IMR-90 (cell line): ENCODE measurements at regions not wholly inside any gene's neighbourhood (a gene's known extent, or its start where the extent isn't known, plus 50 kb on each side); places are given as distances from the start of the nearest gene placed in this dataset.
A peak's percentile ranks its signal among the peaks of the same experiment; 100 is the strongest.

Experiments used
- ATAC-seq: fragments of 200-7000 bp; cut with Tn5 transposase; 2 replicates; pipeline ENCODE4 v1.9.1; 2020; ENCODE audit warnings: low read depth, mild to moderate bottlenecking, moderate library complexity
- BruUV-seq: library from RNA; stranded (reverse); fragments of 400-500 nt; replicated peaks from 2 replicates; lab custom pipeline; 2021; lab: Mats Ljungman, UMichigan
- CTCF ChIA-PET: fragments of 300-600 bp; formaldehyde crosslinking; extraction: SDS; loops from one replicate; lab custom pipeline; 2021; ENCODE audit warnings: antibody characterized with exemption; lab: Yijun Ruan, JAX
- POLR2A ChIA-PET: fragments of 300-600 bp; sonication (Branson Sonifier 250); formaldehyde crosslinking; loops from one replicate; lab custom pipeline; 2022; ENCODE audit warnings: antibody characterized with exemption; ENCODE audit not compliant: unreplicated experiment; lab: Charles Lee
- DNase-seq: peaks from one replicate; pipeline ENCODE4 v3.0.0; 2013
- H2AFZ ChIP-seq: replicated peaks from 2 replicates; pipeline ENCODE3; 2013; ENCODE audit warnings: low read length, mild to moderate bottlenecking; ENCODE audit not compliant: poor library complexity
- H2AK5ac ChIP-seq: 2 replicates; pipeline ENCODE4 v1.6.1; 2013; ENCODE audit warnings: low read depth, low read length, inconsistent platforms
- H2AK9ac ChIP-seq: replicated peaks from 2 replicates; pipeline ENCODE3; 2013; ENCODE audit warnings: mild to moderate bottlenecking, low read depth, low read length, moderate library complexity; ENCODE audit not compliant: poor library complexity
- H2BK120ac ChIP-seq: 2 replicates; pipeline ENCODE4 v1.6.1; 2013; ENCODE audit warnings: low read depth, low read length, inconsistent platforms
- H2BK15ac ChIP-seq: 3 replicates; pipeline ENCODE4 v1.6.1; 2013; ENCODE audit warnings: low read depth, low read length, inconsistent platforms
- H2BK20ac ChIP-seq: 2 replicates; pipeline ENCODE4 v1.6.1; 2013; ENCODE audit warnings: low read depth, mild to moderate bottlenecking, inconsistent platforms, low read length, moderate library complexity
- H2BK5ac ChIP-seq: 2 replicates; pipeline ENCODE4 v1.6.1; 2013; ENCODE audit warnings: mild to moderate bottlenecking, low read depth, low read length, inconsistent platforms; ENCODE audit not compliant: poor library complexity, severe bottlenecking
- H3K14ac ChIP-seq: replicated peaks from 2 replicates; pipeline ENCODE4 v1.6.1; 2013; ENCODE audit warnings: low read depth, low read length, inconsistent platforms
- H3K18ac ChIP-seq: 2 replicates; pipeline ENCODE4 v1.6.1; 2013; ENCODE audit warnings: low read depth, low read length, control low read depth
- H3K23ac ChIP-seq: 2 replicates; pipeline ENCODE4 v1.6.1; 2013; ENCODE audit warnings: low read depth, low read length, inconsistent platforms
- H3K27ac ChIP-seq: 2 replicates; pipeline ENCODE4 v1.5.1; 2013; ENCODE audit warnings: mild to moderate bottlenecking, control low read depth, low read length; ENCODE audit not compliant: insufficient read depth
- H3K27me3 ChIP-seq: 2 replicates; pipeline ENCODE4 v1.6.1; 2013; ENCODE audit warnings: low read length; ENCODE audit not compliant: control insufficient read depth, insufficient read depth
- H3K36me3 ChIP-seq: 2 replicates; pipeline ENCODE4 v1.6.1; 2013; ENCODE audit warnings: low read length, mixed read lengths; ENCODE audit not compliant: control insufficient read depth, insufficient read depth
- H3K4ac ChIP-seq: 2 replicates; pipeline ENCODE4 v1.6.1; 2013; ENCODE audit warnings: low read depth, low read length, inconsistent platforms
- H3K4me1 ChIP-seq: 2 replicates; pipeline ENCODE4 v1.6.1; 2013; ENCODE audit warnings: low read length, mixed read lengths; ENCODE audit not compliant: control insufficient read depth, insufficient read depth
- H3K4me2 ChIP-seq: 2 replicates; pipeline ENCODE4 v1.6.1; 2013; ENCODE audit warnings: low read depth, mild to moderate bottlenecking, control low read depth, low read length, moderate library complexity
- H3K4me3 ChIP-seq: 2 replicates; pipeline ENCODE4 v1.5.1; 2013; ENCODE audit warnings: low read depth, mild to moderate bottlenecking, control low read depth, low read length, moderate library complexity; ENCODE audit not compliant: insufficient read depth
- H3K56ac ChIP-seq: 2 replicates; pipeline ENCODE4 v1.6.1; 2013; ENCODE audit warnings: low read length, inconsistent platforms; ENCODE audit not compliant: insufficient read depth; ENCODE audit errors: extremely low read depth
- H3K79me1 ChIP-seq, 2 experiments: 2 replicates each; pipeline ENCODE4 v1.6.1; 2013; ENCODE audit warnings: low read length in 2 of 2, inconsistent platforms in 1 of 2, low read depth in 1 of 2
- H3K9ac ChIP-seq: 2 replicates; pipeline ENCODE4 v1.6.1; 2013; ENCODE audit warnings: low read depth, low read length, control low read depth
- H3K9me1 ChIP-seq: 2 replicates; pipeline ENCODE4 v1.6.1; 2013; ENCODE audit warnings: low read length, inconsistent platforms; ENCODE audit not compliant: insufficient read depth
- H3K9me3 ChIP-seq: 2 replicates; pipeline ENCODE4 v1.6.1; 2013; ENCODE audit warnings: low read length; ENCODE audit not compliant: control insufficient read depth, insufficient read depth
- H4K20me1 ChIP-seq: 2 replicates; pipeline ENCODE4 v1.6.1; 2013; ENCODE audit warnings: low read length, inconsistent platforms; ENCODE audit not compliant: insufficient read depth
- H4K5ac ChIP-seq: 2 replicates; pipeline ENCODE4 v1.6.1; 2013; ENCODE audit warnings: mild to moderate bottlenecking, low read depth, low read length, control low read depth
- H4K8ac ChIP-seq, 2 experiments: 2 replicates each; pipeline ENCODE4 v1.6.1; 2013; ENCODE audit warnings: low read depth in 2 of 2, low read length in 2 of 2, control low read depth in 1 of 2, inconsistent platforms in 1 of 2
- H4K91ac ChIP-seq: 2 replicates; pipeline ENCODE4 v1.6.1; 2013; ENCODE audit warnings: low read depth, low read length, inconsistent platforms; ENCODE audit not compliant: insufficient read depth
- BHLHE40 ChIP-seq: fragments of 150-350 bp; IDR thresholded peaks from 2 replicates; pipeline ENCODE4 v1.6.1; 2016; ENCODE audit warnings: mild to moderate bottlenecking, low read depth, low read length
- CEBPB ChIP-seq: IDR thresholded peaks from 2 replicates; pipeline ENCODE4 v1.6.1; 2012; ENCODE audit warnings: low read depth, low read length, improper control_type of control experiment
- CHD1 ChIP-seq: IDR thresholded peaks from 2 replicates; pipeline ENCODE4 v1.6.1; 2012; ENCODE audit warnings: low read depth, low read length, improper control_type of control experiment
- CTCF ChIP-seq: conservative IDR thresholded peaks from 2 replicates; pipeline ENCODE4 v1.5.1; 2012; ENCODE audit warnings: mild to moderate bottlenecking, low read depth, low read length, improper control_type of control experiment
- ELK1 ChIP-seq: fragments of 150-350 bp; IDR thresholded peaks from 2 replicates; pipeline ENCODE4 v1.6.1; 2016; ENCODE audit warnings: low read depth, mild to moderate bottlenecking, low read length, moderate library complexity, borderline replicate concordance
- FOS ChIP-seq: fragments of 150-350 bp; IDR thresholded peaks from 2 replicates; pipeline ENCODE4 v1.6.1; 2016; ENCODE audit warnings: low read depth, low read length
- MAFK ChIP-seq: IDR thresholded peaks from 2 replicates; pipeline ENCODE4 v1.6.1; 2012; ENCODE audit warnings: low read depth, low read length, improper control_type of control experiment
- MAZ ChIP-seq: IDR thresholded peaks from 2 replicates; pipeline ENCODE4 v1.6.1; 2012; ENCODE audit warnings: low read depth, mild to moderate bottlenecking, low read length, improper control_type of control experiment, moderate library complexity, borderline replicate concordance
- MXI1 ChIP-seq: IDR thresholded peaks from 2 replicates; pipeline ENCODE4 v1.6.1; 2012; ENCODE audit warnings: low read depth, mild to moderate bottlenecking, low read length, moderate library complexity, borderline replicate concordance
- NFE2L2 ChIP-seq: fragments of 150-350 bp; IDR thresholded peaks from 2 replicates; pipeline ENCODE4 v1.6.1; 2016; ENCODE audit warnings: low read depth, mild to moderate bottlenecking, low read length
- POLR2A ChIP-seq: IDR thresholded peaks from 2 replicates; pipeline ENCODE4 v1.6.1; 2012; ENCODE audit warnings: mild to moderate bottlenecking, low read depth, low read length
- RAD21 ChIP-seq: IDR thresholded peaks from 2 replicates; pipeline ENCODE4 v1.6.1; 2012; ENCODE audit warnings: low read length, improper control_type of control experiment
- RCOR1 ChIP-seq: IDR thresholded peaks from 2 replicates; pipeline ENCODE4 v1.6.1; 2012; ENCODE audit warnings: mild to moderate bottlenecking, low read length, improper control_type of control experiment; ENCODE audit not compliant: insufficient replicate concordance
- RFX5 ChIP-seq: IDR thresholded peaks from 2 replicates; pipeline ENCODE4 v1.8.0; 2012; ENCODE audit warnings: low read depth, mild to moderate bottlenecking, low read length, moderate library complexity
- SMC3 ChIP-seq: fragments of 150-350 bp; IDR thresholded peaks from 2 replicates; pipeline ENCODE4 v1.6.1; 2016; ENCODE audit warnings: low read depth, mild to moderate bottlenecking, antibody characterized with exemption, low read length, moderate library complexity
- WGBS, 2 experiments: methylation state at CpG; one replicate each; pipeline versions ENCODE4 v1.1.5 to v1.1.7; 2013; ENCODE audit warnings: missing lambda C conversion rate in 2 of 2; ENCODE audit not compliant: insufficient read length in 1 of 2; ENCODE audit errors: extremely low coverage in 2 of 2; 5-methylcytosine and 5-hydroxymethylcytosine counted together
- dilution Hi-C: fragments of 300-500 bp; cut with HindIII; formaldehyde crosslinking; loops from one replicate; pipeline ENCODE4 v1.14.3; 2018; ENCODE audit warnings: low sequenced_read_pairs; ENCODE audit not compliant: unreplicated experiment
- in situ Hi-C: fragments of 300-500 bp; cut with MboI; formaldehyde crosslinking; loops from 3 replicates; pipeline ENCODE4 v1.14.3; 2019; ENCODE audit warnings: low sequenced_read_pairs, inconsistent platforms, mixed read lengths
- intact Hi-C: fragments of 100-400 bp; cut with micrococcal nuclease; formaldehyde crosslinking; loops from 2 replicates; pipeline ENCODE4 v1.10.0; 2022
- TF ChIP-seq, protein P1 (sequence below): fragments of 150-350 bp; IDR thresholded peaks from 2 replicates; pipeline ENCODE4 v1.6.1; 2017; ENCODE audit warnings: mild to moderate bottlenecking, antibody characterized with exemption, low read length, low read depth

GRCh38 chr2:37873229-37873628 lies 51.9 kb upstream of the RMDN2 start:
- Histone ChIP-seq H3K4me2 (no peak overlapping the region), H3K4ac (peak overlapping the region; percentile 52), H3K9ac (no peak overlapping the region), H3K4me1 (peaks cover 16% of the 10 kb centered on the region), H2BK120ac (peak overlapping the region; percentile 19; the same call in 1 of the 2 replicates), H3K14ac (peak overlapping the region; percentile 45; the same call in 1 of the 2 replicates), H3K9me3 (no peaks in the 10 kb centered on the region), H4K8ac (no peak overlapping the region), H2AK5ac (peak overlapping the region; percentile 94), H2AK9ac (peak overlapping the region; percentile 46), H3K79me1 (no peaks in the 10 kb centered on the region), H3K27ac (no peak overlapping the region), H2AFZ (peak overlapping the region; percentile 16), H2BK20ac (peak overlapping the region; percentile 14; the same call in 1 of the 2 replicates), H3K4me3 (no peak overlapping the region), H3K18ac (peak overlapping the region; percentile 21; the same call in 1 of the 2 replicates), H2BK15ac (peak overlapping the region; percentile 70; the same call in 1 of the 3 replicates), H3K36me3 (no peaks in the 10 kb centered on the region), H3K27me3 (no peaks in the 10 kb centered on the region), H3K56ac (no peak overlapping the region), H4K91ac (peak overlapping the region; percentile 30; the same call in 1 of the 2 replicates), H2BK5ac (peak overlapping the region; percentile 56), H3K9me1 (peaks cover 20% of the 10 kb centered on the region), H3K23ac (no peak overlapping the region), H4K20me1 (no peaks in the 10 kb centered on the region), H4K5ac (0 out of 2 replicates have a peak overlapping the region, but pooled peaks have one; percentile 18)
- DNase-seq (no peak), ATAC-seq (no peak)
- TF ChIP-seq ELK1 (no peak), BHLHE40 (no peak), FOS (no peak), SMC3 (no peak), MAZ (no peak), CEBPB (no peak), RFX5 (no peak), RCOR1 (no peak), POLR2A (no peak), RAD21 (no peak), CHD1 (no peak), MAFK (no peak), MXI1 (no peak), CTCF (no peak), NFE2L2 (no peak)
- TF ChIP-seq, protein P1, sequence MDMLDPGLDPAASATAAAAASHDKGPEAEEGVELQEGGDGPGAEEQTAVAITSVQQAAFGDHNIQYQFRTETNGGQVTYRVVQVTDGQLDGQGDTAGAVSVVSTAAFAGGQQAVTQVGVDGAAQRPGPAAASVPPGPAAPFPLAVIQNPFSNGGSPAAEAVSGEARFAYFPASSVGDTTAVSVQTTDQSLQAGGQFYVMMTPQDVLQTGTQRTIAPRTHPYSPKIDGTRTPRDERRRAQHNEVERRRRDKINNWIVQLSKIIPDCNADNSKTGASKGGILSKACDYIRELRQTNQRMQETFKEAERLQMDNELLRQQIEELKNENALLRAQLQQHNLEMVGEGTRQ, result no peak
- no TSS peak for BruUV-seq
- intact Hi-C loops (no loop called here), in situ Hi-C loops (no loop called here), dilution Hi-C loops (no loop called here)
- CTCF ChIA-PET, result interaction anchor here (0.9 to 2.1 kb wide), 2 partner anchors 458 to 477 kb away, joined by 3 to 5 read pairs; no protein-coding TSS in a partner anchor
- POLR2A ChIA-PET, result no interaction called here
- 100% methylated on average over 1 of the region's 3 CpGs; no CpG with 5 or more reads in 1 of the 2 experiments for WGBS, 2 experiments
